Fibroblast of lung (primary cell): ENCODE measurements at regions not wholly inside any gene's neighbourhood (a gene's known extent, or its start where the extent isn't known, plus 50 kb on each side); places are given as distances from the start of the nearest gene placed in this dataset.

Source experiments
- DNase-seq, 2 donors: peaks; one replicate each; pipeline versions ENCODE4 v3.0.0 to v3.0.0-alpha.2; 2010; ENCODE audit warnings: low read depth in 2 of 2
- H2AFZ ChIP-seq: 2 replicates; pipeline ENCODE4 v1.5.1; 2012; ENCODE audit warnings: low read length, control low read depth, inconsistent platforms
- H3K27ac ChIP-seq: 2 replicates; pipeline ENCODE4 v1.5.1; 2011; ENCODE audit warnings: low read length, control low read depth; ENCODE audit not compliant: insufficient read depth
- H3K27me3 ChIP-seq: 2 replicates; pipeline ENCODE4 v1.5.1; 2011; ENCODE audit warnings: mild to moderate bottlenecking, low read length; ENCODE audit not compliant: control insufficient read depth, insufficient read depth
- H3K36me3 ChIP-seq: 2 replicates; pipeline ENCODE4 v1.5.1; 2011; ENCODE audit warnings: low read length; ENCODE audit not compliant: control insufficient read depth, insufficient read depth
- H3K4me1 ChIP-seq: 2 replicates; pipeline ENCODE4 v1.5.1; 2011; ENCODE audit warnings: low read length; ENCODE audit not compliant: control insufficient read depth, insufficient read depth; ENCODE audit errors: extremely low read depth
- H3K4me2 ChIP-seq: 2 replicates; pipeline ENCODE4 v1.5.1; 2011; ENCODE audit warnings: low read length, control low read depth; ENCODE audit not compliant: insufficient read depth; ENCODE audit errors: extremely low read depth
- H3K4me3 ChIP-seq, 4 experiments: fragments of 200-600 bp in 1 of 4; sonication (generic) in 1 of 4; replicated peaks in 1 of 4; 2 replicates each; pipeline ENCODE4 v1.5.1; 2011 to 2016; ENCODE audit warnings: low read length in 4 of 4, low read depth in 3 of 4, mild to moderate bottlenecking in 3 of 4, control low read depth in 2 of 4, inconsistent platforms in 1 of 4, mixed read lengths in 1 of 4; ENCODE audit not compliant: insufficient read depth in 1 of 4; ENCODE audit errors: control extremely low read depth in 1 of 4
- H3K79me2 ChIP-seq: 2 replicates; pipeline ENCODE4 v1.5.1; 2012; ENCODE audit warnings: mild to moderate bottlenecking, low read length, inconsistent platforms; ENCODE audit not compliant: control insufficient read depth, insufficient read depth
- H3K9ac ChIP-seq: 2 replicates; pipeline ENCODE4 v1.5.1; 2011; ENCODE audit warnings: mild to moderate bottlenecking, low read length, control low read depth; ENCODE audit not compliant: insufficient read depth
- H3K9me3 ChIP-seq: 2 replicates; pipeline ENCODE4 v1.5.1; 2012; ENCODE audit warnings: low read depth, low read length; ENCODE audit not compliant: control insufficient read depth, insufficient read depth
- H4K20me1 ChIP-seq: 2 replicates; pipeline ENCODE4 v1.5.1; 2011; ENCODE audit warnings: low read length; ENCODE audit not compliant: control insufficient read depth, insufficient read depth; ENCODE audit errors: extremely low read depth
- CTCF ChIP-seq, 2 donors: IDR thresholded peaks in 1 of 2; conservative IDR thresholded peaks in 1 of 2; 1 replicate in 1 of 2; 2 replicates in 1 of 2; pipeline ENCODE4 v1.5.1; 2011 to 2012; ENCODE audit warnings: low read length in 2 of 2, control low read depth in 1 of 2, inconsistent platforms in 1 of 2, low read depth in 1 of 2, mild to moderate bottlenecking in 1 of 2
- EZH2 ChIP-seq: IDR thresholded peaks from 2 replicates; pipeline ENCODE4 v1.5.1; 2012; ENCODE audit warnings: low read length, control low read depth, mild to moderate bottlenecking; ENCODE audit errors: missing control alignments

GRCh38 chr21:28393279-28393678 is 599.4 kb downstream of the LTN1 start:
- TF ChIP-seq EZH2 (no peak), CTCF (conservative IDR thresholded peaks at IDR 0.05 in 1 of 2, IDR thresholded peaks at IDR 0.05 in 1 of 2; ENCODE audit: low read depth in 1 of 2, low read length in 2 of 2) (no peak)

GRCh38 chr21:28391938-28392849 is 600.5 kb downstream of the LTN1 start:
- Histone ChIP-seq H2AFZ (no peak overlapping the region), H3K9ac (no peak overlapping the region), H3K4me1 (no peaks in the 10 kb centered on the region), H3K36me3 (no peaks in the 10 kb centered on the region), H3K4me3 (no peak overlapping the region), H3K79me2 (no peaks in the 10 kb centered on the region), H4K20me1 (no peaks in the 10 kb centered on the region), H3K9me3 (no peaks in the 10 kb centered on the region), H3K27ac (no peak overlapping the region), H3K27me3 (no peaks in the 10 kb centered on the region), H3K4me2 (no peak overlapping the region)
- no peak for DNase-seq
- TF ChIP-seq EZH2 (no peak), CTCF (conservative IDR thresholded peaks at IDR 0.05 in 1 of 2, IDR thresholded peaks at IDR 0.05 in 1 of 2; ENCODE audit: low read depth in 1 of 2, low read length in 2 of 2) (no peak)

More at GRCh38 chr21:28393279-28393678, 599.4 kb downstream of the LTN1 start:
- H3K4me3 ChIP-seq: no peak overlapping the region
- H3K27ac ChIP-seq: no peak overlapping the region
- no peaks in the 10 kb centered on the region for H3K4me1 ChIP-seq
- no peaks in the 10 kb centered on the region for H4K20me1 ChIP-seq
- H3K27me3 ChIP-seq: no peaks in the 10 kb centered on the region
- no peaks in the 10 kb centered on the region for H3K79me2 ChIP-seq
- H2AFZ ChIP-seq: no peak overlapping the region
- no peak overlapping the region for H3K4me2 ChIP-seq
- H3K36me3 ChIP-seq: no peaks in the 10 kb centered on the region
- H3K9ac ChIP-seq: no peak overlapping the region
- DNase-seq: peak in 1 of 2 donors; percentile 29
- H3K9me3 ChIP-seq: no peaks in the 10 kb centered on the region

- H3K4me2 ChIP-seq: no peak overlapping the region
- H3K79me2 ChIP-seq: no peaks in the 10 kb centered on the region
- H3K4me3 ChIP-seq: no peak overlapping the region
- no peak overlapping the region for H3K27ac ChIP-seq
- no peak overlapping the region for H2AFZ ChIP-seq
- no peak for DNase-seq
- H3K9ac ChIP-seq: no peak overlapping the region
- H3K27me3 ChIP-seq: no peaks in the 10 kb centered on the region
- H3K9me3 ChIP-seq: no peaks in the 10 kb centered on the region
- no peaks in the 10 kb centered on the region for H3K4me1 ChIP-seq
- TF ChIP-seq EZH2 (no peak), CTCF (conservative IDR thresholded peaks at IDR 0.05 in 1 of 2, IDR thresholded peaks at IDR 0.05 in 1 of 2; ENCODE audit: low read depth in 1 of 2, low read length in 2 of 2) (no peak)
- no peaks in the 10 kb centered on the region for H3K36me3 ChIP-seq
- H4K20me1 ChIP-seq: no peaks in the 10 kb centered on the region
Measured at GRCh38 chr21:28387220-28387619, 605.5 kb downstream of the LTN1 start.
